ENCODE measurements at regions not wholly inside any gene's neighbourhood (a gene's known extent, or its start where the extent isn't known, plus 50 kb on each side); places are given as distances from the start of the nearest gene placed in this dataset.
"Not testable (repeated sequence)": the region's sequence is repeated elsewhere in the genome, so short reads cannot be mapped to it uniquely, and the experiment has no call there.

DNA sequence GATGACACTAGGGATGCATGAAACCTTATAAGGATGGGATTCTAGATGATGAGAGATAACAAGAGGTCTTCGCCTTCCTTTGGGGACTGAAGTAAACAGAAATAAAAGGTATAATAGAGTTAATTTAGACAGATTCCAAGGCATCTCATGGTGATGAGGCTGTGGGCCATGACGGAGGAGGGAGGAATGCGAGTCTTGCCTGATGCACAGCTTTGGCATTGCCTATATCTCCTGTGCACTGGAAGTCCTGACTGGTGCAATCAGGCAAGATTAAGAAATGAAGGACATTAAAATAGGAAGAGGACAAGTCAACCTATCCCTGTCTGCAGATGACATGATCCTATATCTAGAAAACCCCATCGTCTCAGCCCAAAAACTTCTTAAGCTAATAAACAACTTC is 526.4 kb upstream of the LMO3 start:
- Histone ChIP-seq H3K9ac (ENCODE audit: low read length) (no peak overlapping the region), H3K4me1 (ENCODE audit: control insufficient read depth in 2 of 2, insufficient read depth in 2 of 2, low read length in 2 of 2) (no peaks in the 10 kb centered on the region), H4K20me1 (ENCODE audit: control insufficient read depth, insufficient read depth, low read length, poor library complexity, severe bottlenecking) (no peaks in the 10 kb centered on the region), H3K9me3 (ENCODE audit: control extremely low read depth in 1 of 3, control insufficient read depth in 2 of 3, insufficient read depth in 1 of 3, low read length in 2 of 3) (no peaks in the 10 kb centered on the region), H3K36me3 (replicated peaks in 1 of 2; ENCODE audit: control extremely low read depth in 1 of 2, control insufficient read depth in 1 of 2, extremely low read depth in 1 of 2, insufficient read depth in 2 of 2, low read length in 1 of 2) (no peaks in the 10 kb centered on the region), H3K4me2 (replicated peaks; ENCODE audit: low read depth, low read length, poor library complexity, severe bottlenecking) (no peak overlapping the region), H3K27ac (ENCODE audit: low read length in 2 of 2) (no peak overlapping the region), H3K4me3 (ENCODE audit: control extremely low read depth in 1 of 5, extremely low read depth in 1 of 5, insufficient read depth in 1 of 5, low read depth in 2 of 5, low read length in 4 of 5) (no peak overlapping the region), H3K27me3 (replicated peaks in 1 of 4; ENCODE audit: control extremely low read depth in 1 of 4, control insufficient read depth in 3 of 4, insufficient read depth in 4 of 4, low read length in 3 of 4) (no peaks in the 10 kb centered on the region), H3K79me2 (ENCODE audit: control insufficient read depth, insufficient read depth, low read length) (no peaks in the 10 kb centered on the region), H2AFZ (ENCODE audit: insufficient read depth, low read depth, low read length, poor library complexity, severe bottlenecking) (no peak overlapping the region)
- ChIA-PET POLR2A (no interaction called here), CTCF (no interaction called here)
- DNase-seq (no peak), ATAC-seq (ENCODE audit: low read depth) (no peak)
- 91% methylated on average over 4 of the region's 4 CpGs for WGBS (ENCODE audit: insufficient coverage)
- no peaks in the 10 kb centered on the region for H3K27me3 Mint-ChIP-seq
- TF ChIP-seq, protein P1, sequence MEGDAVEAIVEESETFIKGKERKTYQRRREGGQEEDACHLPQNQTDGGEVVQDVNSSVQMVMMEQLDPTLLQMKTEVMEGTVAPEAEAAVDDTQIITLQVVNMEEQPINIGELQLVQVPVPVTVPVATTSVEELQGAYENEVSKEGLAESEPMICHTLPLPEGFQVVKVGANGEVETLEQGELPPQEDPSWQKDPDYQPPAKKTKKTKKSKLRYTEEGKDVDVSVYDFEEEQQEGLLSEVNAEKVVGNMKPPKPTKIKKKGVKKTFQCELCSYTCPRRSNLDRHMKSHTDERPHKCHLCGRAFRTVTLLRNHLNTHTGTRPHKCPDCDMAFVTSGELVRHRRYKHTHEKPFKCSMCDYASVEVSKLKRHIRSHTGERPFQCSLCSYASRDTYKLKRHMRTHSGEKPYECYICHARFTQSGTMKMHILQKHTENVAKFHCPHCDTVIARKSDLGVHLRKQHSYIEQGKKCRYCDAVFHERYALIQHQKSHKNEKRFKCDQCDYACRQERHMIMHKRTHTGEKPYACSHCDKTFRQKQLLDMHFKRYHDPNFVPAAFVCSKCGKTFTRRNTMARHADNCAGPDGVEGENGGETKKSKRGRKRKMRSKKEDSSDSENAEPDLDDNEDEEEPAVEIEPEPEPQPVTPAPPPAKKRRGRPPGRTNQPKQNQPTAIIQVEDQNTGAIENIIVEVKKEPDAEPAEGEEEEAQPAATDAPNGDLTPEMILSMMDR (IDR thresholded peaks at IDR 0.05): no peak
- TF ChIP-seq EZH2 (IDR thresholded peaks at IDR 0.05; ENCODE audit: borderline replicate concordance, insufficient read depth, low read depth, low read length, poor library complexity, severe bottlenecking): no peak
- no peak overlapping the region for H3K27ac Mint-ChIP-seq
- H3K4me3 Mint-ChIP-seq: no peak overlapping the region
- intact Hi-C loops (cut with micrococcal nuclease): no loop called here
- no peaks in the 10 kb centered on the region for H3K4me1 Mint-ChIP-seq
- no peaks in the 10 kb centered on the region for H3K9me3 Mint-ChIP-seq (ENCODE audit: insufficient read depth)

DNA sequence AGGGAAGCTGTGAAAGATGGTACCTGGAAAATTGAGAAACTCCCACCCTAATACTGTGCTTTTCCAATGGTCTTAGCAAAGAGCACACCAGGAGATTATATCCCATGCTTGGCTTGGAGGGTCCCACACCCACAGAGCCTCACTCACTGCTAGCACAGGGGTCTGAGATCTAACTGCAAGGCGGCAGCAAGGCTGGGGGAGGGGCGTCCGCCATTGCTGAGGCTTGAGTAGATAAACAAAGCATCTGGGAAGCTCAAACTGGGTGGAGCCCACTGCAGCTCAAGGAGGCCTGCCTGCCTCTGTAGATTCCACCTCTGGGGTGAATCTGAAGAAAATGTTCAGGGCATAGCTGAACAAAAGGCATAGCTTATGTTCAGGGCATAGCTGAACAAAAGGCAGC is 510.6 kb upstream of the LMO3 start:
- H4K20me1 ChIP-seq (ENCODE audit: control insufficient read depth, insufficient read depth, low read length, poor library complexity, severe bottlenecking); H3K4me1 Mint-ChIP-seq; H3K27ac Mint-ChIP-seq; H3K27me3 Mint-ChIP-seq; H3K36me3 ChIP-seq (replicated peaks in 1 of 2; ENCODE audit: control extremely low read depth in 1 of 2, control insufficient read depth in 1 of 2, extremely low read depth in 1 of 2, insufficient read depth in 2 of 2, low read length in 1 of 2); DNase-seq; H2AFZ ChIP-seq (ENCODE audit: insufficient read depth, low read depth, low read length, poor library complexity, severe bottlenecking); H3K4me1 ChIP-seq (ENCODE audit: control insufficient read depth in 2 of 2, insufficient read depth in 2 of 2, low read length in 2 of 2); H3K27me3 ChIP-seq (replicated peaks in 1 of 4; ENCODE audit: control extremely low read depth in 1 of 4, control insufficient read depth in 3 of 4, insufficient read depth in 4 of 4, low read length in 3 of 4); H3K27ac ChIP-seq (ENCODE audit: low read length in 2 of 2); H3K9ac ChIP-seq (ENCODE audit: low read length); CTCF ChIA-PET; H3K4me3 Mint-ChIP-seq; H3K4me2 ChIP-seq (replicated peaks; ENCODE audit: low read depth, low read length, poor library complexity, severe bottlenecking); H3K9me3 ChIP-seq (ENCODE audit: control extremely low read depth in 1 of 3, control insufficient read depth in 2 of 3, insufficient read depth in 1 of 3, low read length in 2 of 3); intact Hi-C loops (cut with micrococcal nuclease); POLR2A ChIA-PET; H3K79me2 ChIP-seq (ENCODE audit: control insufficient read depth, insufficient read depth, low read length); H3K9me3 Mint-ChIP-seq (ENCODE audit: insufficient read depth); H3K4me3 ChIP-seq (ENCODE audit: control extremely low read depth in 1 of 5, extremely low read depth in 1 of 5, insufficient read depth in 1 of 5, low read depth in 2 of 5, low read length in 4 of 5); ATAC-seq (ENCODE audit: low read depth): not testable (repeated sequence)
- WGBS (ENCODE audit: insufficient coverage): 100% methylated on average over 3 of the region's 3 CpGs

Data from B cell (primary cell).